ENCODE measurements at regions not wholly inside any gene's neighbourhood (a gene's known extent, or its start where the extent isn't known, plus 50 kb on each side); places are given as distances from the start of the nearest gene placed in this dataset.

DNA sequence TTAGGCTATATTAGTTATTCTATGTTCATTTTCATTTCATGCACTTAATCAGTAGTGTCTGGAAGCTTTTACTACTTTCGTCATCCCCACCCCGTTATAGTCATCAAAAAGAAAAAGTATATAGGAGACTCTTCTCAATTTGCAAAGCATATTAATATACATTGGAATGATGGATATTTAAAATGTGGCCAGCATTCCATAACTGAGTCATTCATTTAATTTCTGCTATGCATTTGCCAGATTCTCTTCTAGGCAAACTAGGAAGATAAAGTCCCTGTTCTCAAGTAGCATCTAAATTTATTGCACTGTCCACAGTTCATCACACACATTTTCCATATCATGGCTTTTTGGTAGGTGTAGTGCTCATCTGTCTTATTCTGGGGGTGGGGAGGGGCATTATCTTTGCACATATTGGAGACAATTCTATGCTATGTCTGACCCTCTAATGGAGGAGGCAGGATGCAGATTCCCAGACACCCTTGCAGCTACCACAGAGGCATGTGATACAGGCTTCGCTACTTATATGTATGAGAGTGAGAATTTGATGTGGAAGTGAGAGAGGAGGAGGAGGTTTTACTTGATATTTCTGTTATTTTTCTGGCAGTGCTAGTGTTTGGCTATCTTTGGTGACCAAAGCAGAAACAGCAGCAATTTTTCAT is 125.8 kb downstream of the CTH start:
- no peak overlapping the region for H3K4me3 ChIP-seq (ENCODE audit: low read depth, low read length)
- TF ChIP-seq, protein P1, sequence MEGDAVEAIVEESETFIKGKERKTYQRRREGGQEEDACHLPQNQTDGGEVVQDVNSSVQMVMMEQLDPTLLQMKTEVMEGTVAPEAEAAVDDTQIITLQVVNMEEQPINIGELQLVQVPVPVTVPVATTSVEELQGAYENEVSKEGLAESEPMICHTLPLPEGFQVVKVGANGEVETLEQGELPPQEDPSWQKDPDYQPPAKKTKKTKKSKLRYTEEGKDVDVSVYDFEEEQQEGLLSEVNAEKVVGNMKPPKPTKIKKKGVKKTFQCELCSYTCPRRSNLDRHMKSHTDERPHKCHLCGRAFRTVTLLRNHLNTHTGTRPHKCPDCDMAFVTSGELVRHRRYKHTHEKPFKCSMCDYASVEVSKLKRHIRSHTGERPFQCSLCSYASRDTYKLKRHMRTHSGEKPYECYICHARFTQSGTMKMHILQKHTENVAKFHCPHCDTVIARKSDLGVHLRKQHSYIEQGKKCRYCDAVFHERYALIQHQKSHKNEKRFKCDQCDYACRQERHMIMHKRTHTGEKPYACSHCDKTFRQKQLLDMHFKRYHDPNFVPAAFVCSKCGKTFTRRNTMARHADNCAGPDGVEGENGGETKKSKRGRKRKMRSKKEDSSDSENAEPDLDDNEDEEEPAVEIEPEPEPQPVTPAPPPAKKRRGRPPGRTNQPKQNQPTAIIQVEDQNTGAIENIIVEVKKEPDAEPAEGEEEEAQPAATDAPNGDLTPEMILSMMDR (conservative IDR thresholded peaks at IDR 0.05; ENCODE audit: low read depth, low read length), result no peak
- DNase-seq (ENCODE audit: low read depth), result no peak

DNA sequence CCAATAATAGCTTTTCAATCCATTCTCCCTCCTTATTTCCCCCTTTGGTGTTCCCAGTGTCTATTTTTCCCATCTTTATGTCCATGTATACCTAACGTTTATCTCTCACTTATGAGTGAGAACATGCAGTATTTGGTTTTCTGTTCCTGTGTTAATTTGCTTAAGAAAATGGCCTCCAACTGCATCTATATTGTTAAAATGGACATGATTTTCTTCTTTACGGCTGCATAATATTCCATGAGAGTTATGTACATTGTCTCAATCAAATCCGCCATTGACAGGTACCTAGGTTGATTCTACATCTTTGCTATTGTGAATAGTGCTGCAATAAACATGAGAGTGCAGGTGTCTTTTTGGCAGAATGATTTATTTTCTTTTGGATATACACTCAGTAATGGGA is 126.7 kb downstream of the CTH start:
- TF ChIP-seq, protein P1 (conservative IDR thresholded peaks at IDR 0.05; ENCODE audit: low read depth, low read length), result no peak
- DNase-seq (ENCODE audit: low read depth), result no peak
- H3K4me3 ChIP-seq (ENCODE audit: low read depth, low read length), result no peak overlapping the region

GRCh38 chr1:70542030-70542429 is 131.0 kb downstream of the CTH start:
- no peak overlapping the region for H3K4me3 ChIP-seq (ENCODE audit: low read depth, low read length)
- TF ChIP-seq, protein P1 (conservative IDR thresholded peaks at IDR 0.05; ENCODE audit: low read depth, low read length), result no peak
- DNase-seq (ENCODE audit: low read depth), result no peak

GRCh38 chr1:70542856-70543255 is 131.8 kb downstream of the CTH start:
- no peak for DNase-seq (ENCODE audit: low read depth)
- TF ChIP-seq, protein P1 (conservative IDR thresholded peaks at IDR 0.05; ENCODE audit: low read depth, low read length), result no peak
- H3K4me3 ChIP-seq (ENCODE audit: low read depth, low read length), result no peak overlapping the region

GRCh38 chr1:70546726-70547125 is 135.7 kb downstream of the CTH start:
- TF ChIP-seq, protein P1 (conservative IDR thresholded peaks at IDR 0.05; ENCODE audit: low read depth, low read length), result no peak
- no peak for DNase-seq (ENCODE audit: low read depth)
- H3K4me3 ChIP-seq (ENCODE audit: low read depth, low read length), result no peak overlapping the region

GRCh38 chr1:70552662-70553566 is 141.8 kb downstream of the CTH start:
- TF ChIP-seq, protein P1 (conservative IDR thresholded peaks at IDR 0.05; ENCODE audit: low read depth, low read length), result no peak
- DNase-seq (ENCODE audit: low read depth), result no peak
- no peak overlapping the region for H3K4me3 ChIP-seq (ENCODE audit: low read depth, low read length)

Data from choroid plexus epithelial cell (primary cell).